ENCODE measurements at regions not wholly inside any gene's neighbourhood (a gene's known extent, or its start where the extent isn't known, plus 50 kb on each side); places are given as distances from the start of the nearest gene placed in this dataset.

DNA sequence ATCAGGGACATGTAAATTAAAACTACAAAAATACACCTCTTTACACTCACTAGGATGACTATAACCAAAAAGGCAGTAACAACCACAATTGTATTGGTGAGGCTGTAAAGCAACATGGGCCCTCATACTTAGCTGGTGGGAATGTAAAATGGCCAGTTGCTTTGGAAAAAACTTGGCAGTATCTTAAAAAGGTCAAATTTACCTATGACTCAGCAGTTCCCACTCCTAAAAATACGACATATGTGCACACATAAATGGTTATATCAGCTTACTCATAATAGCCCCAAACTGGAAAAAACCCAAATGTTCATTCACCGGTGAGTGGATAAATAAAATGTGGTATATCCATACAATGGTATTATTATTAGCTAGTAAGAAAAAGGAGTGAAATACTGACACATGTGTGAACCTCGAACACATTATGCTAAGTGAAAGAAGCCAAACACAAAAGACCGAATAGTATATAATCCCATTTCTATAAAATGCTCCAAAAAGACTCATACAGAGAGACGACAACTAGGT lies 391.4 kb downstream of the NPIPA8 start:
- DNase-seq (ENCODE audit: insufficient read length, low spot score, missing footprints), result no peak

DNA sequence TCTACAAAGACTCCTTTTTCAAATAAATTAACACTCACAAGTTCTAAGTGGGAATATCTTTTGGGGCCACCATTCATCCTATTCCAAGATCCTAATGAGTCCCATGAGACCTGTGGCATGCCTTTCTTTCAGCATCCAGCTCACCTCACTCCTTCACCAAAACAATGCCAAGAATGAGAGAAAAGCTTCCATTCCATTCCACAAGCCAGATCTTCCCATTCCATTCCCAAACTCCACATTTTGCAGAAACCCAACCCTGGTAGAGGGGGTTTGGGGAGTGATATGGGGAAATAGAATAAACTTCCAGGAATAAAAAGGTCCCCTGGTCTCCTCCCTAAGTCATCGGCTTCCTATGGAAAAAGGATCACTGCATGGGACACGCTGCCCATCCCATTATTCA lies 392.2 kb downstream of the NPIPA8 start:
- H3K27ac ChIP-seq (ENCODE audit: low read depth, low read length), result no peak overlapping the region
- no peaks in the 10 kb centered on the region for H3K79me2 ChIP-seq (ENCODE audit: insufficient read depth, low read length)
- no peak overlapping the region for H3K4me3 ChIP-seq (ENCODE audit: insufficient read depth, low read length)
- no peak overlapping the region for H2AFZ ChIP-seq (ENCODE audit: low read length)
- H4K20me1 ChIP-seq (ENCODE audit: insufficient read depth, low read length), result no peaks in the 10 kb centered on the region
- TF ChIP-seq CTCF (IDR thresholded peaks at IDR 0.05; ENCODE audit: extremely low read depth, low read depth, low read length), result no peak
- no peak overlapping the region for H3K4me2 ChIP-seq (ENCODE audit: insufficient read depth, low read length)
- no peaks in the 10 kb centered on the region for H3K36me3 ChIP-seq (ENCODE audit: insufficient read depth, low read length)
- H3K27me3 ChIP-seq (ENCODE audit: insufficient read depth, low read length), result no peaks in the 10 kb centered on the region
- no peaks in the 10 kb centered on the region for H3K4me1 ChIP-seq (ENCODE audit: insufficient read depth, low read length)
- DNase-seq (ENCODE audit: insufficient read length, low spot score, missing footprints), result no peak
- H3K9me3 ChIP-seq (ENCODE audit: low read depth, low read length), result no peaks in the 10 kb centered on the region

More for the DNA sequence above, 391.4 kb downstream of the NPIPA8 start:
- Histone ChIP-seq H3K4me2 (ENCODE audit: insufficient read depth, low read length) (no peak overlapping the region), H3K36me3 (ENCODE audit: insufficient read depth, low read length) (no peaks in the 10 kb centered on the region), H3K79me2 (ENCODE audit: insufficient read depth, low read length) (no peaks in the 10 kb centered on the region), H3K27ac (ENCODE audit: low read depth, low read length) (no peak overlapping the region), H3K27me3 (ENCODE audit: insufficient read depth, low read length) (no peaks in the 10 kb centered on the region), H3K4me1 (ENCODE audit: insufficient read depth, low read length) (no peaks in the 10 kb centered on the region), H2AFZ (ENCODE audit: low read length) (no peak overlapping the region), H4K20me1 (ENCODE audit: insufficient read depth, low read length) (no peaks in the 10 kb centered on the region), H3K4me3 (ENCODE audit: insufficient read depth, low read length) (no peak overlapping the region), H3K9me3 (ENCODE audit: low read depth, low read length) (no peaks in the 10 kb centered on the region)
- TF ChIP-seq CTCF (IDR thresholded peaks at IDR 0.05; ENCODE audit: extremely low read depth, low read depth, low read length), result no peak

- no peak overlapping the region for H2AFZ ChIP-seq (ENCODE audit: low read length)
- H3K4me3 ChIP-seq (ENCODE audit: insufficient read depth, low read length), result no peak overlapping the region
- no peaks in the 10 kb centered on the region for H3K4me1 ChIP-seq (ENCODE audit: insufficient read depth, low read length)
- no peaks in the 10 kb centered on the region for H3K9me3 ChIP-seq (ENCODE audit: low read depth, low read length)
- no peaks in the 10 kb centered on the region for H4K20me1 ChIP-seq (ENCODE audit: insufficient read depth, low read length)
- H3K27me3 ChIP-seq (ENCODE audit: insufficient read depth, low read length), result no peaks in the 10 kb centered on the region
- TF ChIP-seq CTCF (IDR thresholded peaks at IDR 0.05; ENCODE audit: extremely low read depth, low read depth, low read length), result no peak
- no peak overlapping the region for H3K27ac ChIP-seq (ENCODE audit: low read depth, low read length)
- H3K79me2 ChIP-seq (ENCODE audit: insufficient read depth, low read length), result no peaks in the 10 kb centered on the region
- no peak overlapping the region for H3K4me2 ChIP-seq (ENCODE audit: insufficient read depth, low read length)
- no peak for DNase-seq (ENCODE audit: insufficient read length, low spot score, missing footprints)
- H3K36me3 ChIP-seq (ENCODE audit: insufficient read depth, low read length), result no peaks in the 10 kb centered on the region
These were observed 394.5 kb downstream of the NPIPA8 start for GRCh38 chr16:17942067-17942466.

GRCh38 chr16:17940584-17941364 lies 395.8 kb downstream of the NPIPA8 start:
- Histone ChIP-seq H2AFZ (ENCODE audit: low read length) (no peak overlapping the region), H3K4me2 (ENCODE audit: insufficient read depth, low read length) (no peak overlapping the region), H4K20me1 (ENCODE audit: insufficient read depth, low read length) (no peaks in the 10 kb centered on the region), H3K4me3 (ENCODE audit: insufficient read depth, low read length) (no peak overlapping the region), H3K27ac (ENCODE audit: low read depth, low read length) (no peak overlapping the region), H3K4me1 (ENCODE audit: insufficient read depth, low read length) (no peaks in the 10 kb centered on the region), H3K27me3 (ENCODE audit: insufficient read depth, low read length) (no peaks in the 10 kb centered on the region), H3K79me2 (ENCODE audit: insufficient read depth, low read length) (no peaks in the 10 kb centered on the region), H3K36me3 (ENCODE audit: insufficient read depth, low read length) (no peaks in the 10 kb centered on the region), H3K9me3 (ENCODE audit: low read depth, low read length) (no peaks in the 10 kb centered on the region)
- no peak for DNase-seq (ENCODE audit: insufficient read length, low spot score, missing footprints)
- TF ChIP-seq CTCF (IDR thresholded peaks at IDR 0.05; ENCODE audit: extremely low read depth, low read depth, low read length), result no peak

All from osteoblast (primary cell).